ENCODE measurements at regions not wholly inside any gene's neighbourhood (a gene's known extent, or its start where the extent isn't known, plus 50 kb on each side); places are given as distances from the start of the nearest gene placed in this dataset.

DNA sequence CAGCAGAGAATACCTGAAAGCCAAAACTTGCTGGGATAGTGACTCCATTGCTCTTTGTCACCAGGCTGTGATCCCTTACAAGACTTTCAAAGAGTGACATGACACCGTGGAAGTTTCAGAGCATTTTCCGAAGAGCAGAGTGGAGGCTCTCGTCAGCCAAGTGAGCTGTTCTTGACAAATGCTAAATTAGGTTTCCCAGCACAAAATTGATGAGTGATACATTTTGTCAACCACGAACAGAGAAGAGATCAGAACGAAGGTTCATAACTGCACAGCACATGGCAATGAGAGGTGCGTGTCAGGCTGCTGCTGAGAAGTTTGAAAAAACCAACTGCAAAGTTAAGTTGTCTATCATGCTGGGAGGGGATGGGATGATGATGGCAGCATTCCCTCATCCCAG is 184.4 kb upstream of the C1orf174 start:
- TF ChIP-seq, protein P1, sequence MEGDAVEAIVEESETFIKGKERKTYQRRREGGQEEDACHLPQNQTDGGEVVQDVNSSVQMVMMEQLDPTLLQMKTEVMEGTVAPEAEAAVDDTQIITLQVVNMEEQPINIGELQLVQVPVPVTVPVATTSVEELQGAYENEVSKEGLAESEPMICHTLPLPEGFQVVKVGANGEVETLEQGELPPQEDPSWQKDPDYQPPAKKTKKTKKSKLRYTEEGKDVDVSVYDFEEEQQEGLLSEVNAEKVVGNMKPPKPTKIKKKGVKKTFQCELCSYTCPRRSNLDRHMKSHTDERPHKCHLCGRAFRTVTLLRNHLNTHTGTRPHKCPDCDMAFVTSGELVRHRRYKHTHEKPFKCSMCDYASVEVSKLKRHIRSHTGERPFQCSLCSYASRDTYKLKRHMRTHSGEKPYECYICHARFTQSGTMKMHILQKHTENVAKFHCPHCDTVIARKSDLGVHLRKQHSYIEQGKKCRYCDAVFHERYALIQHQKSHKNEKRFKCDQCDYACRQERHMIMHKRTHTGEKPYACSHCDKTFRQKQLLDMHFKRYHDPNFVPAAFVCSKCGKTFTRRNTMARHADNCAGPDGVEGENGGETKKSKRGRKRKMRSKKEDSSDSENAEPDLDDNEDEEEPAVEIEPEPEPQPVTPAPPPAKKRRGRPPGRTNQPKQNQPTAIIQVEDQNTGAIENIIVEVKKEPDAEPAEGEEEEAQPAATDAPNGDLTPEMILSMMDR (conservative IDR thresholded peaks at IDR 0.05; ENCODE audit: low read depth, low read length), result no peak
- TF ChIP-seq RAD21 (IDR thresholded peaks at IDR 0.05; ENCODE audit: low read length), result no peak
- no peak for TF ChIP-seq POLR2A (IDR thresholded peaks at IDR 0.05; ENCODE audit: low read depth, low read length)
- no peak for TF ChIP-seq SMC3 (IDR thresholded peaks at IDR 0.05; ENCODE audit: low read depth, low read length)
- TF ChIP-seq MXI1 (IDR thresholded peaks at IDR 0.05; ENCODE audit: borderline replicate concordance, low read depth, low read length), result no peak
- no peak for TF ChIP-seq RFX5 (IDR thresholded peaks at IDR 0.05; ENCODE audit: low read depth, low read length)
- TF ChIP-seq CEBPB (IDR thresholded peaks at IDR 0.05; ENCODE audit: low read depth, low read length), result no peak
- no peak for TF ChIP-seq RCOR1 (IDR thresholded peaks at IDR 0.05; ENCODE audit: insufficient replicate concordance, low read length)
- no peak for TF ChIP-seq MAZ (IDR thresholded peaks at IDR 0.05; ENCODE audit: borderline replicate concordance, low read depth, low read length)
- TF ChIP-seq NFE2L2 (IDR thresholded peaks at IDR 0.05; ENCODE audit: low read depth, low read length), result no peak
- TF ChIP-seq, protein P2, sequence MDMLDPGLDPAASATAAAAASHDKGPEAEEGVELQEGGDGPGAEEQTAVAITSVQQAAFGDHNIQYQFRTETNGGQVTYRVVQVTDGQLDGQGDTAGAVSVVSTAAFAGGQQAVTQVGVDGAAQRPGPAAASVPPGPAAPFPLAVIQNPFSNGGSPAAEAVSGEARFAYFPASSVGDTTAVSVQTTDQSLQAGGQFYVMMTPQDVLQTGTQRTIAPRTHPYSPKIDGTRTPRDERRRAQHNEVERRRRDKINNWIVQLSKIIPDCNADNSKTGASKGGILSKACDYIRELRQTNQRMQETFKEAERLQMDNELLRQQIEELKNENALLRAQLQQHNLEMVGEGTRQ (IDR thresholded peaks at IDR 0.05; ENCODE audit: low read depth, low read length), result no peak
- no peak for TF ChIP-seq FOS (IDR thresholded peaks at IDR 0.05; ENCODE audit: low read depth, low read length)
- TF ChIP-seq BHLHE40 (IDR thresholded peaks at IDR 0.05; ENCODE audit: low read depth, low read length), result no peak
